IMR-90 (cell line): ENCODE measurements at regions not wholly inside any gene's neighbourhood (a gene's known extent, or its start where the extent isn't known, plus 50 kb on each side); places are given as distances from the start of the nearest gene placed in this dataset.

ENCODE experiments used
- ATAC-seq: fragments of 200-7000 bp; cut with Tn5 transposase; 2 replicates; pipeline ENCODE4 v1.9.1; 2020; ENCODE audit warnings: low read depth, mild to moderate bottlenecking, moderate library complexity
- BruUV-seq: library from RNA; stranded (reverse); fragments of 400-500 nt; replicated peaks from 2 replicates; lab custom pipeline; 2021; lab: Mats Ljungman, UMichigan
- CTCF ChIA-PET: fragments of 300-600 bp; formaldehyde crosslinking; extraction: SDS; loops from one replicate; lab custom pipeline; 2021; ENCODE audit warnings: antibody characterized with exemption; lab: Yijun Ruan, JAX
- POLR2A ChIA-PET: fragments of 300-600 bp; sonication (Branson Sonifier 250); formaldehyde crosslinking; loops from one replicate; lab custom pipeline; 2022; ENCODE audit warnings: antibody characterized with exemption; ENCODE audit not compliant: unreplicated experiment; lab: Charles Lee
- DNase-seq: peaks from one replicate; pipeline ENCODE4 v3.0.0; 2013
- H2AFZ ChIP-seq: replicated peaks from 2 replicates; pipeline ENCODE3; 2013; ENCODE audit warnings: low read length, mild to moderate bottlenecking; ENCODE audit not compliant: poor library complexity
- H2AK5ac ChIP-seq: 2 replicates; pipeline ENCODE4 v1.6.1; 2013; ENCODE audit warnings: low read depth, low read length, inconsistent platforms
- H2AK9ac ChIP-seq: replicated peaks from 2 replicates; pipeline ENCODE3; 2013; ENCODE audit warnings: mild to moderate bottlenecking, low read depth, low read length, moderate library complexity; ENCODE audit not compliant: poor library complexity
- H2BK120ac ChIP-seq: 2 replicates; pipeline ENCODE4 v1.6.1; 2013; ENCODE audit warnings: low read depth, low read length, inconsistent platforms
- H2BK15ac ChIP-seq: 3 replicates; pipeline ENCODE4 v1.6.1; 2013; ENCODE audit warnings: low read depth, low read length, inconsistent platforms
- H2BK20ac ChIP-seq: 2 replicates; pipeline ENCODE4 v1.6.1; 2013; ENCODE audit warnings: low read depth, mild to moderate bottlenecking, inconsistent platforms, low read length, moderate library complexity
- H2BK5ac ChIP-seq: 2 replicates; pipeline ENCODE4 v1.6.1; 2013; ENCODE audit warnings: mild to moderate bottlenecking, low read depth, low read length, inconsistent platforms; ENCODE audit not compliant: poor library complexity, severe bottlenecking
- H3K14ac ChIP-seq: replicated peaks from 2 replicates; pipeline ENCODE4 v1.6.1; 2013; ENCODE audit warnings: low read depth, low read length, inconsistent platforms
- H3K18ac ChIP-seq: 2 replicates; pipeline ENCODE4 v1.6.1; 2013; ENCODE audit warnings: low read depth, low read length, control low read depth
- H3K23ac ChIP-seq: 2 replicates; pipeline ENCODE4 v1.6.1; 2013; ENCODE audit warnings: low read depth, low read length, inconsistent platforms
- H3K27ac ChIP-seq: 2 replicates; pipeline ENCODE4 v1.5.1; 2013; ENCODE audit warnings: mild to moderate bottlenecking, control low read depth, low read length; ENCODE audit not compliant: insufficient read depth
- H3K27me3 ChIP-seq: 2 replicates; pipeline ENCODE4 v1.6.1; 2013; ENCODE audit warnings: low read length; ENCODE audit not compliant: control insufficient read depth, insufficient read depth
- H3K36me3 ChIP-seq: 2 replicates; pipeline ENCODE4 v1.6.1; 2013; ENCODE audit warnings: low read length, mixed read lengths; ENCODE audit not compliant: control insufficient read depth, insufficient read depth
- H3K4ac ChIP-seq: 2 replicates; pipeline ENCODE4 v1.6.1; 2013; ENCODE audit warnings: low read depth, low read length, inconsistent platforms
- H3K4me1 ChIP-seq: 2 replicates; pipeline ENCODE4 v1.6.1; 2013; ENCODE audit warnings: low read length, mixed read lengths; ENCODE audit not compliant: control insufficient read depth, insufficient read depth
- H3K4me2 ChIP-seq: 2 replicates; pipeline ENCODE4 v1.6.1; 2013; ENCODE audit warnings: low read depth, mild to moderate bottlenecking, control low read depth, low read length, moderate library complexity
- H3K4me3 ChIP-seq: 2 replicates; pipeline ENCODE4 v1.5.1; 2013; ENCODE audit warnings: low read depth, mild to moderate bottlenecking, control low read depth, low read length, moderate library complexity; ENCODE audit not compliant: insufficient read depth
- H3K56ac ChIP-seq: 2 replicates; pipeline ENCODE4 v1.6.1; 2013; ENCODE audit warnings: low read length, inconsistent platforms; ENCODE audit not compliant: insufficient read depth; ENCODE audit errors: extremely low read depth
- H3K79me1 ChIP-seq, 2 experiments: 2 replicates each; pipeline ENCODE4 v1.6.1; 2013; ENCODE audit warnings: low read length in 2 of 2, inconsistent platforms in 1 of 2, low read depth in 1 of 2
- H3K9ac ChIP-seq: 2 replicates; pipeline ENCODE4 v1.6.1; 2013; ENCODE audit warnings: low read depth, low read length, control low read depth
- H3K9me1 ChIP-seq: 2 replicates; pipeline ENCODE4 v1.6.1; 2013; ENCODE audit warnings: low read length, inconsistent platforms; ENCODE audit not compliant: insufficient read depth
- H3K9me3 ChIP-seq: 2 replicates; pipeline ENCODE4 v1.6.1; 2013; ENCODE audit warnings: low read length; ENCODE audit not compliant: control insufficient read depth, insufficient read depth
- H4K20me1 ChIP-seq: 2 replicates; pipeline ENCODE4 v1.6.1; 2013; ENCODE audit warnings: low read length, inconsistent platforms; ENCODE audit not compliant: insufficient read depth
- H4K5ac ChIP-seq: 2 replicates; pipeline ENCODE4 v1.6.1; 2013; ENCODE audit warnings: mild to moderate bottlenecking, low read depth, low read length, control low read depth
- H4K8ac ChIP-seq, 2 experiments: 2 replicates each; pipeline ENCODE4 v1.6.1; 2013; ENCODE audit warnings: low read depth in 2 of 2, low read length in 2 of 2, control low read depth in 1 of 2, inconsistent platforms in 1 of 2
- H4K91ac ChIP-seq: 2 replicates; pipeline ENCODE4 v1.6.1; 2013; ENCODE audit warnings: low read depth, low read length, inconsistent platforms; ENCODE audit not compliant: insufficient read depth
- BHLHE40 ChIP-seq: fragments of 150-350 bp; IDR thresholded peaks from 2 replicates; pipeline ENCODE4 v1.6.1; 2016; ENCODE audit warnings: mild to moderate bottlenecking, low read depth, low read length
- CEBPB ChIP-seq: IDR thresholded peaks from 2 replicates; pipeline ENCODE4 v1.6.1; 2012; ENCODE audit warnings: low read depth, low read length, improper control_type of control experiment
- CHD1 ChIP-seq: IDR thresholded peaks from 2 replicates; pipeline ENCODE4 v1.6.1; 2012; ENCODE audit warnings: low read depth, low read length, improper control_type of control experiment
- FOS ChIP-seq: fragments of 150-350 bp; IDR thresholded peaks from 2 replicates; pipeline ENCODE4 v1.6.1; 2016; ENCODE audit warnings: low read depth, low read length
- MAFK ChIP-seq: IDR thresholded peaks from 2 replicates; pipeline ENCODE4 v1.6.1; 2012; ENCODE audit warnings: low read depth, low read length, improper control_type of control experiment
- MAZ ChIP-seq: IDR thresholded peaks from 2 replicates; pipeline ENCODE4 v1.6.1; 2012; ENCODE audit warnings: low read depth, mild to moderate bottlenecking, low read length, improper control_type of control experiment, moderate library complexity, borderline replicate concordance
- MXI1 ChIP-seq: IDR thresholded peaks from 2 replicates; pipeline ENCODE4 v1.6.1; 2012; ENCODE audit warnings: low read depth, mild to moderate bottlenecking, low read length, moderate library complexity, borderline replicate concordance
- NFE2L2 ChIP-seq: fragments of 150-350 bp; IDR thresholded peaks from 2 replicates; pipeline ENCODE4 v1.6.1; 2016; ENCODE audit warnings: low read depth, mild to moderate bottlenecking, low read length
- POLR2A ChIP-seq: IDR thresholded peaks from 2 replicates; pipeline ENCODE4 v1.6.1; 2012; ENCODE audit warnings: mild to moderate bottlenecking, low read depth, low read length
- RAD21 ChIP-seq: IDR thresholded peaks from 2 replicates; pipeline ENCODE4 v1.6.1; 2012; ENCODE audit warnings: low read length, improper control_type of control experiment
- RCOR1 ChIP-seq: IDR thresholded peaks from 2 replicates; pipeline ENCODE4 v1.6.1; 2012; ENCODE audit warnings: mild to moderate bottlenecking, low read length, improper control_type of control experiment; ENCODE audit not compliant: insufficient replicate concordance
- RFX5 ChIP-seq: IDR thresholded peaks from 2 replicates; pipeline ENCODE4 v1.8.0; 2012; ENCODE audit warnings: low read depth, mild to moderate bottlenecking, low read length, moderate library complexity
- SMC3 ChIP-seq: fragments of 150-350 bp; IDR thresholded peaks from 2 replicates; pipeline ENCODE4 v1.6.1; 2016; ENCODE audit warnings: low read depth, mild to moderate bottlenecking, antibody characterized with exemption, low read length, moderate library complexity
- WGBS, 2 experiments: methylation state at CpG; one replicate each; pipeline versions ENCODE4 v1.1.5 to v1.1.7; 2013; ENCODE audit warnings: missing lambda C conversion rate in 2 of 2; ENCODE audit not compliant: insufficient read length in 1 of 2; ENCODE audit errors: extremely low coverage in 2 of 2; 5-methylcytosine and 5-hydroxymethylcytosine counted together
- dilution Hi-C: fragments of 300-500 bp; cut with HindIII; formaldehyde crosslinking; loops from one replicate; pipeline ENCODE4 v1.14.3; 2018; ENCODE audit warnings: low sequenced_read_pairs; ENCODE audit not compliant: unreplicated experiment
- in situ Hi-C: fragments of 300-500 bp; cut with MboI; formaldehyde crosslinking; loops from 3 replicates; pipeline ENCODE4 v1.14.3; 2019; ENCODE audit warnings: low sequenced_read_pairs, inconsistent platforms, mixed read lengths
- intact Hi-C: fragments of 100-400 bp; cut with micrococcal nuclease; formaldehyde crosslinking; loops from 2 replicates; pipeline ENCODE4 v1.10.0; 2022
- TF ChIP-seq, protein P1 (sequence below): conservative IDR thresholded peaks from 2 replicates; pipeline ENCODE4 v1.5.1; 2012; ENCODE audit warnings: mild to moderate bottlenecking, low read depth, low read length, improper control_type of control experiment
- TF ChIP-seq, protein P2 (sequence below): fragments of 150-350 bp; IDR thresholded peaks from 2 replicates; pipeline ENCODE4 v1.6.1; 2017; ENCODE audit warnings: mild to moderate bottlenecking, antibody characterized with exemption, low read length, low read depth
- TF ChIP-seq, protein P3 (sequence below): fragments of 150-350 bp; IDR thresholded peaks from 2 replicates; pipeline ENCODE4 v1.6.1; 2016; ENCODE audit warnings: low read depth, mild to moderate bottlenecking, low read length, moderate library complexity, borderline replicate concordance

DNA sequence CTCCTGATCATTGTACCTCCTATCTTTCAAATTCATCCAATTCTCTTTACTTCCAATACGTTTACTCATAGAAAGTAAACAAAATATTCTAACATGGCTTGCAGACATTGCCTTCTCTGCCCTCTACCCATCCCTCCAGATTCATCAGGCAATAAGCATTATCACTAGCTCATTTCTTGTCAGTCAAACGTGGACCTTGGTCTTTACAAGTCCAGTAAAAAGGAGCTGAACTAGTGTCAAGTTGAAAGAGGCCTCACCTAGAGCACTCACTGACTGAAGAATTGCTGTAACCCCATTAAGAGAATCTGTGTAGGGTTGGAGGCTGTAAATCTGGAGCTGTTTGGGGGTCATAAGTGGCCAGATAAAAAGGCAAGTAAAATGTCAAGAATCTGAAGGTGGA is 435.0 kb upstream of the CCDC179 start:
- H3K56ac ChIP-seq = no peak overlapping the region
- H3K4me3 ChIP-seq = no peak overlapping the region
- no peak overlapping the region for H3K18ac ChIP-seq
- TF ChIP-seq NFE2L2 (no peak), SMC3 (no peak), MXI1 (no peak), CHD1 (no peak), MAFK (no peak), RAD21 (no peak), RCOR1 (no peak), FOS (no peak), BHLHE40 (no peak), CEBPB (no peak), MAZ (no peak), RFX5 (no peak), POLR2A (no peak)
- TF ChIP-seq, protein P1, sequence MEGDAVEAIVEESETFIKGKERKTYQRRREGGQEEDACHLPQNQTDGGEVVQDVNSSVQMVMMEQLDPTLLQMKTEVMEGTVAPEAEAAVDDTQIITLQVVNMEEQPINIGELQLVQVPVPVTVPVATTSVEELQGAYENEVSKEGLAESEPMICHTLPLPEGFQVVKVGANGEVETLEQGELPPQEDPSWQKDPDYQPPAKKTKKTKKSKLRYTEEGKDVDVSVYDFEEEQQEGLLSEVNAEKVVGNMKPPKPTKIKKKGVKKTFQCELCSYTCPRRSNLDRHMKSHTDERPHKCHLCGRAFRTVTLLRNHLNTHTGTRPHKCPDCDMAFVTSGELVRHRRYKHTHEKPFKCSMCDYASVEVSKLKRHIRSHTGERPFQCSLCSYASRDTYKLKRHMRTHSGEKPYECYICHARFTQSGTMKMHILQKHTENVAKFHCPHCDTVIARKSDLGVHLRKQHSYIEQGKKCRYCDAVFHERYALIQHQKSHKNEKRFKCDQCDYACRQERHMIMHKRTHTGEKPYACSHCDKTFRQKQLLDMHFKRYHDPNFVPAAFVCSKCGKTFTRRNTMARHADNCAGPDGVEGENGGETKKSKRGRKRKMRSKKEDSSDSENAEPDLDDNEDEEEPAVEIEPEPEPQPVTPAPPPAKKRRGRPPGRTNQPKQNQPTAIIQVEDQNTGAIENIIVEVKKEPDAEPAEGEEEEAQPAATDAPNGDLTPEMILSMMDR = no peak
- TF ChIP-seq, protein P2, sequence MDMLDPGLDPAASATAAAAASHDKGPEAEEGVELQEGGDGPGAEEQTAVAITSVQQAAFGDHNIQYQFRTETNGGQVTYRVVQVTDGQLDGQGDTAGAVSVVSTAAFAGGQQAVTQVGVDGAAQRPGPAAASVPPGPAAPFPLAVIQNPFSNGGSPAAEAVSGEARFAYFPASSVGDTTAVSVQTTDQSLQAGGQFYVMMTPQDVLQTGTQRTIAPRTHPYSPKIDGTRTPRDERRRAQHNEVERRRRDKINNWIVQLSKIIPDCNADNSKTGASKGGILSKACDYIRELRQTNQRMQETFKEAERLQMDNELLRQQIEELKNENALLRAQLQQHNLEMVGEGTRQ = no peak
- TF ChIP-seq, protein P3, sequence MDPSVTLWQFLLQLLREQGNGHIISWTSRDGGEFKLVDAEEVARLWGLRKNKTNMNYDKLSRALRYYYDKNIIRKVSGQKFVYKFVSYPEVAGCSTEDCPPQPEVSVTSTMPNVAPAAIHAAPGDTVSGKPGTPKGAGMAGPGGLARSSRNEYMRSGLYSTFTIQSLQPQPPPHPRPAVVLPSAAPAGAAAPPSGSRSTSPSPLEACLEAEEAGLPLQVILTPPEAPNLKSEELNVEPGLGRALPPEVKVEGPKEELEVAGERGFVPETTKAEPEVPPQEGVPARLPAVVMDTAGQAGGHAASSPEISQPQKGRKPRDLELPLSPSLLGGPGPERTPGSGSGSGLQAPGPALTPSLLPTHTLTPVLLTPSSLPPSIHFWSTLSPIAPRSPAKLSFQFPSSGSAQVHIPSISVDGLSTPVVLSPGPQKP = no peak
- no peak overlapping the region for H3K14ac ChIP-seq
- no peak overlapping the region for H2AK9ac ChIP-seq
- DNase-seq (no peak), ATAC-seq (no peak)
- H2BK15ac ChIP-seq = no peak overlapping the region
- H3K9ac ChIP-seq = no peak overlapping the region
- no peak overlapping the region for H2AK5ac ChIP-seq
- no peak overlapping the region for H2BK5ac ChIP-seq
- H3K4me1 ChIP-seq = no peaks in the 10 kb centered on the region
- 0 out of 2 replicates have a peak overlapping the region, but pooled peaks have one; percentile 31 for H3K23ac ChIP-seq
- no peak overlapping the region for H2BK120ac ChIP-seq
- no peak overlapping the region for H4K8ac ChIP-seq
- H3K36me3 ChIP-seq = no peaks in the 10 kb centered on the region
- dilution Hi-C loops = no loop called here
- in situ Hi-C loops = no loop called here
- H4K20me1 ChIP-seq = no peaks in the 10 kb centered on the region
- H4K91ac ChIP-seq = no peak overlapping the region
- H3K9me1 ChIP-seq = no peaks in the 10 kb centered on the region
- no TSS peak for BruUV-seq
- H3K4ac ChIP-seq = no peak overlapping the region; the same call in 1 of the 2 replicates
- no peak overlapping the region for H2BK20ac ChIP-seq
- no peak overlapping the region for H3K4me2 ChIP-seq
- no peak overlapping the region for H2AFZ ChIP-seq
- ChIA-PET CTCF (no interaction called here), POLR2A (no interaction called here)
- intact Hi-C loops = no loop called here
- 60 to 78% methylated on average over 1 of the region's 2 CpGs for WGBS, 2 experiments
- peaks cover 2% of the 10 kb centered on the region; the same call in 1 of the 2 replicates for H3K9me3 ChIP-seq
- no peak overlapping the region for H3K27ac ChIP-seq
- no peaks in the 10 kb centered on the region for H3K79me1 ChIP-seq
- no peak overlapping the region for H4K5ac ChIP-seq
- H3K27me3 ChIP-seq = no peaks in the 10 kb centered on the region
